Astrocyte (in vitro differentiated cells and primary cell): ENCODE measurements at regions not wholly inside any gene's neighbourhood (a gene's known extent, or its start where the extent isn't known, plus 50 kb on each side); places are given as distances from the start of the nearest gene placed in this dataset.

Source experiments
- DNase-seq: peaks from one replicate; pipeline ENCODE4 v3.0.0-alpha.2; 2010; ENCODE audit warnings: low read depth
- FAIRE-seq: peaks from 2 replicates; lab custom pipeline; 2011; peaks lifted over from hg19 to GRCh38; lab: Jason Lieb, UNC
- H2AFZ ChIP-seq: 2 replicates; pipeline ENCODE4 v1.6.0; 2012; ENCODE audit warnings: low read depth, low read length, inconsistent platforms
- H3K27ac ChIP-seq: 2 replicates; pipeline ENCODE4 v1.5.1; 2011; ENCODE audit warnings: low read depth, low read length, inconsistent platforms
- H3K27me3 ChIP-seq: 2 replicates; pipeline ENCODE4 v1.6.0; 2011; ENCODE audit warnings: low read length, inconsistent platforms; ENCODE audit not compliant: insufficient read depth
- H3K36me3 ChIP-seq: 2 replicates; pipeline ENCODE4 v1.5.1; 2011; ENCODE audit warnings: low read length, inconsistent platforms; ENCODE audit not compliant: insufficient read depth
- H3K4me1 ChIP-seq: 2 replicates; pipeline ENCODE4 v1.5.1; 2011; ENCODE audit warnings: low read length, inconsistent platforms; ENCODE audit not compliant: insufficient read depth
- H3K4me2 ChIP-seq: 2 replicates; pipeline ENCODE4 v1.6.0; 2012; ENCODE audit warnings: low read length, inconsistent platforms
- H3K4me3 ChIP-seq: 2 replicates; pipeline ENCODE4 v1.5.1; 2011; ENCODE audit warnings: low read depth, mild to moderate bottlenecking, low read length, inconsistent platforms; ENCODE audit not compliant: insufficient read depth
- H3K79me2 ChIP-seq: 2 replicates; pipeline ENCODE4 v1.6.0; 2012; ENCODE audit warnings: mild to moderate bottlenecking, low read length, inconsistent platforms; ENCODE audit not compliant: insufficient read depth
- H3K9ac ChIP-seq: 2 replicates; pipeline ENCODE4 v1.6.0; 2012; ENCODE audit warnings: mild to moderate bottlenecking, low read length, inconsistent platforms
- H3K9me3 ChIP-seq: 2 replicates; pipeline ENCODE4 v1.5.1; 2012; ENCODE audit warnings: low read depth, mild to moderate bottlenecking, low read length, inconsistent platforms; ENCODE audit not compliant: insufficient read depth
- H4K20me1 ChIP-seq: 2 replicates; pipeline ENCODE4 v1.6.0; 2012; ENCODE audit warnings: low read length, inconsistent platforms; ENCODE audit not compliant: insufficient read depth
- H3K27ac Mint-ChIP-seq: one replicate; pipeline ENCODE4 v1.8.0; 2021; ENCODE audit warnings: mild to moderate bottlenecking, mixed read lengths; ENCODE audit not compliant: unreplicated experiment
- H3K27me3 Mint-ChIP-seq: one replicate; pipeline ENCODE4 v1.8.0; 2021; ENCODE audit warnings: low read depth, mixed read lengths; ENCODE audit not compliant: unreplicated experiment
- H3K36me3 Mint-ChIP-seq: one replicate; pipeline ENCODE4 v1.8.0; 2021; ENCODE audit warnings: low read depth, mixed read lengths; ENCODE audit not compliant: unreplicated experiment
- H3K4me1 Mint-ChIP-seq: one replicate; pipeline ENCODE4 v1.8.0; 2021; ENCODE audit warnings: low read depth, mixed read lengths; ENCODE audit not compliant: unreplicated experiment
- H3K4me3 Mint-ChIP-seq: one replicate; pipeline ENCODE4 v1.8.0; 2021; ENCODE audit warnings: mild to moderate bottlenecking, moderate library complexity, mixed read lengths; ENCODE audit not compliant: unreplicated experiment
- H3K9me3 Mint-ChIP-seq: one replicate; pipeline ENCODE4 v1.8.0; 2021; ENCODE audit warnings: mild to moderate bottlenecking, mixed read lengths; ENCODE audit not compliant: unreplicated experiment
- EZH2 ChIP-seq: IDR thresholded peaks from 2 replicates; pipeline ENCODE4 v1.6.1; 2012; ENCODE audit warnings: mild to moderate bottlenecking, low read length, inconsistent platforms; ENCODE audit not compliant: insufficient read depth
- TF ChIP-seq, protein P1 (sequence below): IDR thresholded peaks from 2 replicates; pipeline ENCODE4 v1.5.1; 2011; ENCODE audit warnings: low read depth, mild to moderate bottlenecking, inconsistent platforms, low read length, moderate library complexity; ENCODE audit not compliant: insufficient read depth

DNA sequence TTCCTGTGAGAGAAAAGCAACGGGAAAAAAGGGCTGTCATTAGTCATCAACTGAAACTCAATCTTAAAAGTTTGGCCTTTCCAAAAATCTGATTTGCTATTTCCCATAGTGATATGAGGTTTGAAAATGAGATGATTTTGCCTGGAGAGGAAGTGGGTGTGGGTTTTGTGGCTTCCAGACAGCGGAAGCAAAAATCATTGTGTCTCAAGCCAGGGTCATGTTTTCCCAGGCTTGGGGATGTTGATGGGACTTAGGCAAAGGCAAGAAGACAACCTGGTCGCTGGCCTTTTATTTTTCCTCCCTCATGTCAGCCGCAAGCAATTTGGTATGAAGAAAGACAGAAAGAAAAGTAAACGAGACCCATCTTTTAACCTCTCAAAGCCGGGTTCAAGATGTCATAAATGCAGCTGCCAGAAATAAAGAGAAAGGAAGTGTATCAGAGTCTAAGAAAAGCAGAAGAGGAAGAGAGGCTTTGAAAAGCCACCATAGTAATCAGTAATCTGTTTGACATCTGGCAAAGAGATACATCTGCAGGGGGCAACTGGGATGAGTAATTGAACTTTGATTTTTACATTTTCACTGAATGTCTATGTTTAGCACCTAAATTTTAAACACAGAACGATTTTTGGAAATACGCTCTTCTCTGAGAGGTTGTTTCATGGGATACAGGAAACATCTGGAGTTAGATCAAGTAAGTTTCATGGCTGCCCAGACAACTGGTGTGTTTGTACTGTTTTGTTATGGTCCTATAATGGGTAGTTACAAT is 521.6 kb upstream of the SLIT2 start:
- peak; percentile 65 for DNase-seq
- Histone ChIP-seq H3K79me2 (no peaks in the 10 kb centered on the region), H3K4me2 (peak overlapping the region; percentile 69), H3K4me3 (no peak overlapping the region), H3K36me3 (no peaks in the 10 kb centered on the region), H3K9ac (no peak overlapping the region), H2AFZ (peak overlapping the region; percentile 35), H3K27me3 (no peaks in the 10 kb centered on the region), H3K4me1 (peaks cover 7% of the 10 kb centered on the region), H3K27ac (no peak overlapping the region), H4K20me1 (no peaks in the 10 kb centered on the region), H3K9me3 (no peaks in the 10 kb centered on the region)
- H3K27ac Mint-ChIP-seq, result peak overlapping the region; percentile 22
- peaks cover 2% of the 10 kb centered on the region for H3K9me3 Mint-ChIP-seq
- no peaks in the 10 kb centered on the region for H3K27me3 Mint-ChIP-seq
- TF ChIP-seq, protein P1, sequence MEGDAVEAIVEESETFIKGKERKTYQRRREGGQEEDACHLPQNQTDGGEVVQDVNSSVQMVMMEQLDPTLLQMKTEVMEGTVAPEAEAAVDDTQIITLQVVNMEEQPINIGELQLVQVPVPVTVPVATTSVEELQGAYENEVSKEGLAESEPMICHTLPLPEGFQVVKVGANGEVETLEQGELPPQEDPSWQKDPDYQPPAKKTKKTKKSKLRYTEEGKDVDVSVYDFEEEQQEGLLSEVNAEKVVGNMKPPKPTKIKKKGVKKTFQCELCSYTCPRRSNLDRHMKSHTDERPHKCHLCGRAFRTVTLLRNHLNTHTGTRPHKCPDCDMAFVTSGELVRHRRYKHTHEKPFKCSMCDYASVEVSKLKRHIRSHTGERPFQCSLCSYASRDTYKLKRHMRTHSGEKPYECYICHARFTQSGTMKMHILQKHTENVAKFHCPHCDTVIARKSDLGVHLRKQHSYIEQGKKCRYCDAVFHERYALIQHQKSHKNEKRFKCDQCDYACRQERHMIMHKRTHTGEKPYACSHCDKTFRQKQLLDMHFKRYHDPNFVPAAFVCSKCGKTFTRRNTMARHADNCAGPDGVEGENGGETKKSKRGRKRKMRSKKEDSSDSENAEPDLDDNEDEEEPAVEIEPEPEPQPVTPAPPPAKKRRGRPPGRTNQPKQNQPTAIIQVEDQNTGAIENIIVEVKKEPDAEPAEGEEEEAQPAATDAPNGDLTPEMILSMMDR, result no peak
- TF ChIP-seq EZH2, result no peak
- peaks cover 11% of the 10 kb centered on the region for H3K4me1 Mint-ChIP-seq
- no peak for FAIRE-seq
- H3K4me3 Mint-ChIP-seq, result no peak overlapping the region
- H3K36me3 Mint-ChIP-seq, result no peaks in the 10 kb centered on the region

DNA sequence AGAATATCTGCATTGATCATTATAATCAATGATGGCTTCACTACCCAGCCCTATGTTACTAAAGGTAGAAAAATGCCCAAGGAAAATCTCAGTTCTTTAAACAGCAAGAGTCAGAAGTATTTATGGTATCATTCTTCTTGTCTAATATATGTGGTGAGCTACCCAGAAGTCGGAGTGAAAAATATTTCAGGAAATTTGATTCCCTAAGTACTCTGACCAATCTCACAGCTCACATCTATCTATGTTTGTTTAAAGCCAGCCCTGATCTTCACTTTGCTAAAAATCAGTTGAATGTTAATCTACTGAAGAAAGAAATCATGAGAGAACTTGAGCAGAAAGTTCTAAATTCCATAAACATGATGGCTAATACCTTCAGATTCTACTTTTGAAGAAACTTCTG is 522.9 kb upstream of the SLIT2 start:
- H3K9me3 Mint-ChIP-seq, result peaks cover 2% of the 10 kb centered on the region
- H3K4me3 Mint-ChIP-seq, result no peak overlapping the region
- no peak overlapping the region for H3K27ac Mint-ChIP-seq
- Histone ChIP-seq H2AFZ (no peak overlapping the region), H3K27me3 (no peaks in the 10 kb centered on the region), H3K36me3 (no peaks in the 10 kb centered on the region), H3K4me2 (no peak overlapping the region), H3K9ac (no peak overlapping the region), H4K20me1 (no peaks in the 10 kb centered on the region), H3K9me3 (no peaks in the 10 kb centered on the region), H3K27ac (no peak overlapping the region), H3K4me3 (no peak overlapping the region), H3K4me1 (peaks cover 7% of the 10 kb centered on the region), H3K79me2 (no peaks in the 10 kb centered on the region)
- no peak for TF ChIP-seq EZH2
- TF ChIP-seq, protein P1, result no peak
- no peaks in the 10 kb centered on the region for H3K27me3 Mint-ChIP-seq
- H3K36me3 Mint-ChIP-seq, result no peaks in the 10 kb centered on the region
- FAIRE-seq (no peak), DNase-seq (peak; percentile 60)
- H3K4me1 Mint-ChIP-seq, result peaks cover 11% of the 10 kb centered on the region

DNA sequence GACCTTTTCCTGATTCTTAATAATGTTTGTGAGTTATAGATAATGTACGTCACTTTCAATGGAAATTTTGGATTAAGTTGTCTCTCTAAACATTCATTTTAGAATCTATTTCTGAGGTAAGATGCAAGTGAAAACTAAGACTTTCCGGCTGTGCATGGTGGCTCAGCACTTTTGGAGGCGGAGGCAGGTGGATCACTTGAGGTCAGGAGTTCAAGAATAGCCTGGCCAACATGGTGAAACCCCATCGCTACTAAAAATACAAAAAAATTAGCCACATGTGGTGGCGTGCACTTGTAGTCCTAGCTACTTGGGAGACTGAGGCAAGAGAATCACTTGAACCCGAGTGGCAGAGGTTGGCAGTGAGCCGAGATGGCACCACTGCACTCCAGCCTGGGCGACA is 524.6 kb upstream of the SLIT2 start:
- no peak for FAIRE-seq
- Histone ChIP-seq H3K4me3 (no peak overlapping the region), H4K20me1 (no peaks in the 10 kb centered on the region), H2AFZ (no peak overlapping the region), H3K9ac (no peak overlapping the region), H3K36me3 (no peaks in the 10 kb centered on the region), H3K9me3 (no peaks in the 10 kb centered on the region), H3K4me1 (peaks cover 7% of the 10 kb centered on the region), H3K4me2 (no peak overlapping the region), H3K27me3 (no peaks in the 10 kb centered on the region), H3K27ac (no peak overlapping the region), H3K79me2 (no peaks in the 10 kb centered on the region)
- Mint-ChIP-seq H3K36me3 (no peaks in the 10 kb centered on the region), H3K9me3 (no peaks in the 10 kb centered on the region), H3K4me1 (peaks cover 11% of the 10 kb centered on the region), H3K27me3 (no peaks in the 10 kb centered on the region), H3K27ac (no peak overlapping the region), H3K4me3 (no peak overlapping the region)
- DNase-seq, result no peak
- TF ChIP-seq EZH2, result no peak
